Adipose tissue (tissue), 3 donors: ENCODE measurements at regions not wholly inside any gene's neighbourhood (a gene's known extent, or its start where the extent isn't known, plus 50 kb on each side); places are given as distances from the start of the nearest gene placed in this dataset.

Source experiments
- H3K27ac ChIP-seq: one replicate; pipeline ENCODE4 v1.5.1; 2013; ENCODE audit warnings: low read depth, low read length
- WGBS, 3 donors: extraction: QIAGEN DNeasy Blood & Tissue Kit; methylation state at CpG; one replicate each; pipeline ENCODE4 v1.1.7; 2013; 5-methylcytosine and 5-hydroxymethylcytosine counted together
- donor health status: healthy with polysubstance abuse.
- donor health status: Bipolar disorder and iron deficiency.
- donor health status: healthy.

DNA sequence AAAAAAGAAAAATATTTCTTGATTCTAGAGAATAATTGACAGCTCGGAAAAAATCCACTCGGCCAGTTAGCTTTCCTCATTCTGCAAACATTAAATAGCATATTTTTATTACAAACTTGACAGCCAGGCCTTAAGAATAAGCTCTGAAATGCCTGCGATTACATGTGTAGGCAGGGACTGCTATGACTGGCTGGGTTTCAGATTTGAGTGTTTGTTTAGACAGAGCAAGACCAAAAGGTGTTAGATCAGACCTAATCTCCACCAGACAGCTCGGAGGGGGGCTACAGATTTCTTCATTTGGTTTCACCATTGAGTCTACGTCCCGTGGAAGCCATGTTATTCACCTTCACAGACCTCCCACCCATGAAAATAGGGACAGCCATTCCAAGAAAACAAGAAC lies 192.1 kb upstream of the ADAMTS5 start:
- 55 to 57% (median 57%) methylated on average over 6 of the region's 6 CpGs for WGBS, 3 donors
- H3K27ac ChIP-seq, result no peak overlapping the region

GRCh38 chr21:27157097-27157496 lies 190.2 kb upstream of the ADAMTS5 start:
- no peak overlapping the region for H3K27ac ChIP-seq
- 73 to 85% (median 75%) methylated on average over 7 of the region's 7 CpGs for WGBS, 3 donors

DNA sequence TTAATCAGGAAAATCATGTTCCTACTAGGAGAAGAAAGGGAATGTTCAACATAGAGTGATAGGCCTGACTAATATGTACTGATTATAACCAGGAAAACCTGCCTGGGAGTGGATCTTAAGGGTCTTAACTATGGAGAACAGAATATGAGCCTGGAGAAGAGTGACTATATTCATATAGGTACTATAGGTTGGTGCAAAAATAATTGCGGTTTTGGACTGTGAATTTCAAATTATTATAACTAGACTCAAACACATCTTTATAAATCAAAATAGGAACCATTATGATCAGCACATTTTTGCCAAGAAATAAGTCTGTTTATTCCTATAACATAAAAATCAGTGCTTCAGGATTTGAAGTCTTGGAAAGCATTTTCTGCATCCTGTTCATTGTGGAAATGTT lies 189.8 kb upstream of the ADAMTS5 start:
- 81 to 95% (median 94%) methylated on average over 1 of the region's 1 CpG for WGBS, 3 donors
- no peak overlapping the region for H3K27ac ChIP-seq

DNA sequence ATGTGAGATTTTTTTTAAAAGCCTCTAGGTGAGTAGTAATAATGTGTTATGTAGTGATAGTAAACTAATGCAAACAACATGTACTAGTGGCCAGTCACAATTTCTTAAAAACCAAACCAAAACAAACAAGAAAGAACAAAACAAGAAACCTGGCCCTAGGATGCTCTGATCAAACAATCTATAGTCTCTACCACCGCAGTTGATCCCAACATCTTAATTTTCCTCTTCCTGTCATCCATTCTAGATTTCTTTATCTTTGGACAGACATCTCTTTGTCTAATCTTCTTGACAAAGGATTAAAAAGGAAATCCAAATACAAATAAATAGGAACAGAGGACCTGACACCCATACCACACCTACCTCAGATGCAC lies 188.2 kb upstream of the ADAMTS5 start:
- 75 to 93% (median 84%) methylated on average over 1 of the region's 1 CpG for WGBS, 3 donors
- no peak overlapping the region for H3K27ac ChIP-seq

GRCh38 chr21:27154451-27155129 lies 187.7 kb upstream of the ADAMTS5 start:
- 40 to 53% (median 52%) methylated on average over 4 of the region's 4 CpGs for WGBS, 3 donors
- H3K27ac ChIP-seq, result no peak overlapping the region

GRCh38 chr21:27152996-27153395 lies 186.1 kb upstream of the ADAMTS5 start:
- no peak overlapping the region for H3K27ac ChIP-seq

DNA sequence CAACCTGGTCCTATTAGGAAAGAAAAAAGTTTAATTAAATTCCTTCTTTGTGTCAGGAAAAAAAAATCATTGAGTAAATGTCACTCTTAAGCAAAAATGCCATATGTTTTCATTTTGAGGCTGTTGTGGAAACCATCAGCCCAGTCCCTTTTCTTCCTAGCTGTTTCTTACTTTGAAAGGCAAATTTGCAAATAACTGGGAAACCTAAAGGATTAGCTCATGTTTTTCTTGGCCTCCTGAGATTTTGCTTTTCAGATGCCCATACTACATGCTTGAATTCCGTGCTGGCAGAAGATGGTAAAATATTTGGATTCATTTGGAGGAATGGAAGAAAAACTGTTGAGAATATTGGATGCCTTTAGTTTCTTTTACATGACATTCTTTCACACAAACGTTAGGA lies 182.1 kb upstream of the ADAMTS5 start:
- WGBS, 3 donors, result 38 to 65% (median 51%) methylated on average over 2 of the region's 2 CpGs
- no peak overlapping the region for H3K27ac ChIP-seq

DNA sequence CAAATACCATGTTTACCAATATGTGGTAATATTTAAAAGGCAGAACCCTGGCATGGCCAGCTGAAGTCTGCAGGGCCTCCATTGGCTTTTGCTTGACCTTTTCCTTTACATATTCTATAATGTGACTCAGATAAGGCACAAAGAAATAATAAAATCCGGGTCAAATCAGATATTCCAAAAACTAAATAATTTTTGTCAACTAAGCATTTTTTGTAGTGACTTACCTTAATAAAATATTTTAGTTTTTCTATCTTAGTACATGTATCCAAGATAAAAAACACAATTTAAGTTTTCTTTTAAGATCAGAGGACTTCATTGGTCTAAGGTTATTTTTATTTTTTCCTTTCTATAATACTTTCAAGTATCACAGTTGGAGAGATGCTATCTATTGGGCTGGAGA lies 179.4 kb upstream of the ADAMTS5 start:
- no peak overlapping the region for H3K27ac ChIP-seq
- 83 to 86% (median 84%) methylated on average over 1 of the region's 1 CpG for WGBS, 3 donors

- H3K27ac ChIP-seq, result no peak overlapping the region
- WGBS, 3 donors, result 40 to 89% (median 85%) methylated on average over 6 of the region's 6 CpGs
Observed at GRCh38 chr21:27145134-27145798, 178.4 kb upstream of the ADAMTS5 start.

GRCh38 chr21:27143476-27143875 lies 176.6 kb upstream of the ADAMTS5 start:
- WGBS, 3 donors, result 93 to 97% (median 95%) methylated on average over 31 of the region's 31 CpGs
- H3K27ac ChIP-seq, result no peak overlapping the region

GRCh38 chr21:27139526-27139925 lies 172.6 kb upstream of the ADAMTS5 start:
- H3K27ac ChIP-seq, result no peak overlapping the region

DNA sequence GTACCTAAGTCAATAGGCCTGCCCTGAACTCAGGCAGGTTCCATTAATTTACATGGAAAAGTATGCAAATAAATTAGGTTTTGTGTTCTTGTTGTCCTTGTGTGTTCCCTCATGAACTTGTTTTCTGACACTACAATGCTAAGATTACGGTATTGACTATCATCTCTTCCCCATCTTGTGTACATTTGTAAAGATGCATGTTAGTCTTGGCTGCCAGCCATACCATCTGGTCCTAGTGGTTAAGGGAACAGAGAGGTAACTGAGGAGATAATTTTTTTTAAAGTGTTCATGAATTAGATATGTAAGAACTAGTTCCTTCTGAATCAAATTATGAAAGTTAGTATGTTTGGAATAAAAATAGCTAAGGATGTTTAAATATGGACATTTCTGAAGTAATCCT lies 167.6 kb upstream of the ADAMTS5 start:
- no peak overlapping the region for H3K27ac ChIP-seq
- 43 to 84% (median 78%) methylated on average over 1 of the region's 1 CpG for WGBS, 3 donors

GRCh38 chr21:27132266-27132665 lies 165.4 kb upstream of the ADAMTS5 start:
- 71 to 79% (median 76%) methylated on average over 2 of the region's 2 CpGs for WGBS, 3 donors

GRCh38 chr21:27130154-27130553 lies 163.3 kb upstream of the ADAMTS5 start:
- no peak overlapping the region for H3K27ac ChIP-seq
- WGBS, 3 donors, result 86 to 92% (median 87%) methylated on average over 3 of the region's 3 CpGs

More at GRCh38 chr21:27132266-27132665, 165.4 kb upstream of the ADAMTS5 start:
- H3K27ac ChIP-seq, result no peak overlapping the region

GRCh38 chr21:27129694-27130093 lies 162.8 kb upstream of the ADAMTS5 start:
- H3K27ac ChIP-seq, result no peak overlapping the region

GRCh38 chr21:27129215-27129614 lies 162.3 kb upstream of the ADAMTS5 start:
- WGBS, 3 donors, result 65 to 84% (median 69%) methylated on average over 1 of the region's 1 CpG
- no peak overlapping the region for H3K27ac ChIP-seq

- H3K27ac ChIP-seq, result no peak overlapping the region
- WGBS, 3 donors, result 72 to 78% (median 74%) methylated on average over 4 of the region's 4 CpGs
Observed at GRCh38 chr21:27126140-27126539, 159.3 kb upstream of the ADAMTS5 start.

GRCh38 chr21:27122686-27123085 lies 155.8 kb upstream of the ADAMTS5 start:
- H3K27ac ChIP-seq, result no peak overlapping the region

- 86 to 94% (median 89%) methylated on average over 2 of the region's 2 CpGs for whole genome bisulfite sequencing, 3 donors
- no peak overlapping the region for H3K27ac ChIP-seq
Observed at GRCh38 chr21:27114111-27114510, 147.2 kb upstream of the ADAMTS5 start.

GRCh38 chr21:27112186-27112585 lies 145.3 kb upstream of the ADAMTS5 start:
- no peak overlapping the region for H3K27ac ChIP-seq

GRCh38 chr21:27110956-27111355 lies 144.1 kb upstream of the ADAMTS5 start:
- 43 to 77% (median 68%) methylated on average over 2 of the region's 2 CpGs for WGBS, 3 donors

More at GRCh38 chr21:27110956-27111355, 144.1 kb upstream of the ADAMTS5 start:
- no peak overlapping the region for H3K27ac ChIP-seq
